PFSK-1 (cell line): ENCODE measurements at regions not wholly inside any gene's neighbourhood (a gene's known extent, or its start where the extent isn't known, plus 50 kb on each side); places are given as distances from the start of the nearest gene placed in this dataset.

Source experiments
- FOXP2 ChIP-seq: optimal IDR thresholded peaks from 2 replicates; pipeline ENCODE3; 2011; ENCODE audit warnings: borderline replicate concordance, control low read depth, inconsistent platforms; ENCODE audit not compliant: insufficient read depth; ENCODE audit errors: extremely low read length, extremely low read depth
- POLR2AphosphoS5 ChIP-seq: IDR thresholded peaks from 2 replicates; pipeline ENCODE4 v1.6.1; 2012; ENCODE audit warnings: low read depth, mild to moderate bottlenecking, control low read depth, low read length, moderate library complexity
- REST ChIP-seq, 2 experiments: IDR thresholded peaks; 2 replicates each; pipeline versions ENCODE4 v1.6.1 to v1.8.0; 2011 to 2012; ENCODE audit warnings: low read depth in 2 of 2, low read length in 2 of 2, control low read depth in 1 of 2, inconsistent platforms in 1 of 2, mild to moderate bottlenecking in 1 of 2, moderate library complexity in 1 of 2; ENCODE audit not compliant: insufficient read depth in 1 of 2
- SIN3A ChIP-seq: IDR thresholded peaks from 2 replicates; pipeline ENCODE4 v1.6.1; 2012; ENCODE audit warnings: mild to moderate bottlenecking, low read length, moderate library complexity, borderline replicate concordance; ENCODE audit not compliant: insufficient read depth
- TAF1 ChIP-seq: IDR thresholded peaks from 2 replicates; pipeline ENCODE4 v1.6.1; 2012; ENCODE audit warnings: low read length, control low read depth, borderline replicate concordance; ENCODE audit not compliant: insufficient read depth

- TF ChIP-seq POLR2AphosphoS5 = no peak
- no peak for TF ChIP-seq TAF1
- TF ChIP-seq SIN3A = no peak
- TF ChIP-seq REST (IDR thresholded peaks at IDR 0.05; ENCODE audit: insufficient read depth in 1 of 2, low read depth in 2 of 2, low read length in 2 of 2) = no peak
- no peak for TF ChIP-seq FOXP2
Measured at GRCh38 chr3:182382112-182382857, 411.0 kb upstream of the ATP11B start.
